Nephron progenitor cell (in vitro differentiated cells): ENCODE measurements at regions not wholly inside any gene's neighbourhood (a gene's known extent, or its start where the extent isn't known, plus 50 kb on each side); places are given as distances from the start of the nearest gene placed in this dataset.

Source experiments
- DNase-seq: peaks from one replicate; pipeline ENCODE4 v3.0.0; 2021
- H3K27ac Mint-ChIP-seq: 2 replicates; pipeline ENCODE4 v1.8.0; 2021; ENCODE audit warnings: mild to moderate bottlenecking, moderate library complexity, mixed read lengths
- H3K27me3 Mint-ChIP-seq: 2 replicates; pipeline ENCODE4 v1.8.0; 2021; ENCODE audit warnings: mild to moderate bottlenecking, low read depth, mixed read lengths; ENCODE audit not compliant: poor library complexity
- H3K36me3 Mint-ChIP-seq: 2 replicates; pipeline ENCODE4 v1.8.0; 2021; ENCODE audit warnings: low read depth, mixed read lengths
- H3K4me1 Mint-ChIP-seq: 2 replicates; pipeline ENCODE4 v1.8.0; 2021; ENCODE audit warnings: mixed read lengths
- H3K4me3 Mint-ChIP-seq: 2 replicates; pipeline ENCODE4 v1.8.0; 2021; ENCODE audit warnings: mild to moderate bottlenecking, moderate library complexity, mixed read lengths
- H3K9me3 Mint-ChIP-seq: 2 replicates; pipeline ENCODE4 v1.8.0; 2021; ENCODE audit warnings: mild to moderate bottlenecking, moderate library complexity, mixed read lengths
- CTCF ChIP-seq: fragments of 200-600 bp; sonication (generic); IDR thresholded peaks from 2 replicates; pipeline ENCODE4 v1.5.0; 2021; ENCODE audit warnings: antibody characterized with exemption

DNA sequence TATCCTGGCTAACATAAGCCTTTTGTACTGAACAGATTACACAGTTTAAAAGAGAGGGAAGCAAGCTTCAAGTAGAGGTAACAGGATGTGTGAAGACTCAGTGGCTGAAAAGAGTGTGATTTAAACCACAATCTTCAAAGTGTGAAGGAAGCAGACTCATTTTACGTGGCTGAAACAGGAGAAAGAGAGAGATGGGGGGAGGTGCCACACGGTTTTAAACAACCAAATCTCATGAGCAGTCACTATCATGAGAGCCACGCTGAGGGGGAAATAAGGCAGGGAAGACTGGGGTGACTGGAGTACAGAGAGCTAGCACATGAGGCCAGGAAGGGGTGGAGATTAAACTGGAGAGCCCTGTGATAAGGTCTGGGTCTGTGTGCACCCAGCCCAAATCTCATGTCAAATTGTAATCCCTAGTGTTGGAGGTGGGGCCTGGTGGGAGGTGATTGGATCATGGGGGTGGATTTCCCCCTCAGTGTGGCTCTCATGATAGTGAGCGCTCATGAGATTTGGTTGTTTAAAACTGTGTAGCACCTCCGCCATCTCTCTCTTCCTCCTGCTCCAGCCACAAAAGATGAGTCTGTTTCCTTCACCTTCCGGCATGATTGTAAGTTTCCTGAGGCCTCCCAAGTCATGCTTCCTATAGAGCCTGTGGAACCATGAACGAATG lies 318.6 kb upstream of the CD180 start:
- DNase-seq, result no peak
- H3K4me1 Mint-ChIP-seq, result peaks cover 39% of the 10 kb centered on the region
- no peak for TF ChIP-seq CTCF

DNA sequence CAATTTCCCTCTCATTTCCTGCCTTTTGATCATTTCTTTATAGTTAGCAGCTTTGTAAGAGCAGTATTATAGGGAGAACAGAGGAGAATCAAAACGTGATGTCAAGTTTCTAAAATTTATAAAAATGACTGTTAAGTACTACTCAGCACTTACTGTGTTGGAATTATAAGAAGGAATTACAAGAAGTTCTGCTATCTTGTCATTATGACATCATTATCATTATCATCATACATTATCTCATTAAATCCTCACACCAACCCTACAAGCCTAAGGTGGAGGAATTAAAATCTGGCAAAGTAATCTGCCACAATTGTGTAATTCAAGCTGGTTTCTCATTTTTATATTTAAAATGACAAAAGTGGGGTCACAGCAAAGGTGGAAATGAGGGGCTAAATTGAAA lies 316.2 kb upstream of the CD180 start:
- H3K4me1 Mint-ChIP-seq, result peaks cover 25% of the 10 kb centered on the region
- H3K9me3 Mint-ChIP-seq, result peaks cover 4% of the 10 kb centered on the region
- no peaks in the 10 kb centered on the region for H3K27me3 Mint-ChIP-seq
- no peak overlapping the region for H3K4me3 Mint-ChIP-seq
- TF ChIP-seq CTCF, result no peak
- DNase-seq, result no peak
- no peaks in the 10 kb centered on the region for H3K36me3 Mint-ChIP-seq
- no peak overlapping the region for H3K27ac Mint-ChIP-seq

More for the DNA sequence above, 318.6 kb upstream of the CD180 start:
- Mint-ChIP-seq H3K9me3 (peaks cover 4% of the 10 kb centered on the region), H3K36me3 (no peaks in the 10 kb centered on the region), H3K27me3 (no peaks in the 10 kb centered on the region), H3K4me3 (no peak overlapping the region), H3K27ac (no peak overlapping the region)

- H3K4me3 Mint-ChIP-seq, result no peak overlapping the region
- no peaks in the 10 kb centered on the region for H3K36me3 Mint-ChIP-seq
- H3K9me3 Mint-ChIP-seq, result peaks cover 4% of the 10 kb centered on the region
- TF ChIP-seq CTCF, result no peak
- no peak for DNase-seq
- H3K4me1 Mint-ChIP-seq, result peaks cover 25% of the 10 kb centered on the region
- H3K27ac Mint-ChIP-seq, result no peak overlapping the region
- H3K27me3 Mint-ChIP-seq, result no peaks in the 10 kb centered on the region
These were observed 315.3 kb upstream of the CD180 start for GRCh38 chr5:67511911-67512310.

- no peaks in the 10 kb centered on the region for H3K36me3 Mint-ChIP-seq
- TF ChIP-seq CTCF, result no peak
- no peak overlapping the region for H3K27ac Mint-ChIP-seq
- no peak overlapping the region for H3K4me3 Mint-ChIP-seq
- peaks cover 4% of the 10 kb centered on the region for H3K9me3 Mint-ChIP-seq
- no peak for DNase-seq
- H3K4me1 Mint-ChIP-seq, result peaks cover 18% of the 10 kb centered on the region
- H3K27me3 Mint-ChIP-seq, result no peaks in the 10 kb centered on the region
These were observed 313.6 kb upstream of the CD180 start for GRCh38 chr5:67510204-67510603.

- no peak for DNase-seq
- no peak for TF ChIP-seq CTCF
- no peak overlapping the region for H3K4me3 Mint-ChIP-seq
- peaks cover 12% of the 10 kb centered on the region for H3K4me1 Mint-ChIP-seq
- no peaks in the 10 kb centered on the region for H3K36me3 Mint-ChIP-seq
- H3K27ac Mint-ChIP-seq, result no peak overlapping the region
- no peaks in the 10 kb centered on the region for H3K27me3 Mint-ChIP-seq
- peaks cover under 1% of the 10 kb centered on the region for H3K9me3 Mint-ChIP-seq
These were observed 313.0 kb upstream of the CD180 start for GRCh38 chr5:67509402-67510186.
